Activated CD8-positive, alpha-beta T cell treated with anti-CD3 and anti-CD28 coated beads, Interleukin-2, amount 10 ng/mL, durations not matched to agents 7 days and 5 days (primary cell): ENCODE measurements at regions not wholly inside any gene's neighbourhood (a gene's known extent, or its start where the extent isn't known, plus 50 kb on each side); places are given as distances from the start of the nearest gene placed in this dataset.

Experiments used
- ATAC-seq: fragments of 150-1000 bp; cut with Tn5 transposase; one replicate; pipeline ENCODE4 v1.10.0; 2021; ENCODE audit warnings: moderate library complexity
- CTCF ChIA-PET: fragments of 350-600 bp; sonication (Branson Sonifier 250); formaldehyde crosslinking; loops from one replicate; lab custom pipeline; 2021; ENCODE audit warnings: antibody characterized with exemption; lab: Charles Lee
- POLR2A ChIA-PET: fragments of 350-600 bp; sonication (Branson Sonifier 250); formaldehyde crosslinking; loops from one replicate; lab custom pipeline; 2021; ENCODE audit warnings: antibody characterized with exemption; lab: Charles Lee
- DNase-seq: peaks from one replicate; pipeline ENCODE4 v3.0.0-alpha.2; 2020
- H3K27ac Mint-ChIP-seq: one replicate; pipeline ENCODE4 v1.8.0; 2021; ENCODE audit warnings: mild to moderate bottlenecking, mixed read lengths
- H3K27me3 Mint-ChIP-seq: one replicate; pipeline ENCODE4 v1.8.0; 2021; ENCODE audit warnings: low read depth, mixed read lengths
- H3K36me3 Mint-ChIP-seq: one replicate; pipeline ENCODE4 v1.8.0; 2021; ENCODE audit warnings: low read depth, mixed read lengths
- H3K4me1 Mint-ChIP-seq: one replicate; pipeline ENCODE4 v1.8.0; 2021; ENCODE audit warnings: low read depth, mixed read lengths
- H3K4me3 Mint-ChIP-seq: one replicate; pipeline ENCODE4 v1.8.0; 2021; ENCODE audit warnings: mild to moderate bottlenecking, mixed read lengths
- H3K9me3 Mint-ChIP-seq: one replicate; pipeline ENCODE4 v1.8.0; 2022; ENCODE audit warnings: mixed read lengths; ENCODE audit not compliant: insufficient read depth

DNA sequence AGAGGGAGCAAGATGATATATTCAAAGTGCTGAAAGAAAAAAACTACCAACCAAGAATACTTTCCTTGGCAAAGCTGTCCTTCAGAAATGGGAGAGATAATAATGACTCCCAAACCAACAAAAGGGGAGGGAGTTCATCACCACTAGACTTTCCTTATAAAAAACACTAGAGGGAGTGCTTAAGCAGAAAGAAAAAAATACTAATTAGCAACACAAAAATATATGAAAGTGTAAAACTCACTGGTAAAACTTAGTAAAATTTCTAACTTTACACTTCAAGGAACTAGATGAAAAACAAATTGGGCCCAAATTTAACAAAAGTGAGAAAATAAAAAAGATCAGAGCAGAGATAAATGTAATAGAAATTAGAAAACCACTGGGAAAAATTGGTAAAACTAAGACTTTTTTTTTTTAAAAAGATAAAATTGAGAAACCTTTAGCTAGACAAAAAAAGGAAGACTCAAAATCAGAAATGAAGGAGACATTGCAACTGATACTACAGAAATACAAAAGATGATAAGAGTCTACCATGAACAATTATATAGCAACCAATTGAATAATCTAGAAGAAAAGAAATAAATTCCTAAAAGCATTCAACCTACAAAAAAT is 60.4 kb upstream of the FAR2 start:
- no peak for ATAC-seq
- Mint-ChIP-seq H3K27me3 (peaks cover 4% of the 10 kb centered on the region), H3K4me3 (no peak overlapping the region), H3K4me1 (peaks cover 1% of the 10 kb centered on the region), H3K27ac (no peak overlapping the region), H3K36me3 (peaks cover 4% of the 10 kb centered on the region), H3K9me3 (peaks cover 4% of the 10 kb centered on the region)
- DNase-seq: no peak
- ChIA-PET POLR2A (no interaction called here), CTCF (interaction anchor here (0.7 to 7.7 kb wide), 13 partner anchors 11 to 259 kb away, joined by 3 to 82 read pairs (median 4); no protein-coding TSS in a partner anchor)
